ENCODE measurements at regions not wholly inside any gene's neighbourhood (a gene's known extent, or its start where the extent isn't known, plus 50 kb on each side); places are given as distances from the start of the nearest gene placed in this dataset.

- intact Hi-C loops (cut with micrococcal nuclease) = no loop called here
- Mint-ChIP-seq H3K27ac (no peak overlapping the region), H3K36me3 (no peaks in the 10 kb centered on the region), H3K9me3 (peaks cover 0 to 20% (median 5%) of the 10 kb centered on the region in 7 donors), H3K4me3 (no peak overlapping the region), H3K27me3 (ENCODE audit: low read depth in 3 of 3) (peaks cover 0 to 2% (median 2%) of the 10 kb centered on the region in 3 donors), H3K4me1 (peaks cover 8% of the 10 kb centered on the region)
- H3K9ac ChIP-seq (ENCODE audit: insufficient read depth, low read length, poor library complexity, severe bottlenecking) = no peak overlapping the region
- TF ChIP-seq, protein P1, sequence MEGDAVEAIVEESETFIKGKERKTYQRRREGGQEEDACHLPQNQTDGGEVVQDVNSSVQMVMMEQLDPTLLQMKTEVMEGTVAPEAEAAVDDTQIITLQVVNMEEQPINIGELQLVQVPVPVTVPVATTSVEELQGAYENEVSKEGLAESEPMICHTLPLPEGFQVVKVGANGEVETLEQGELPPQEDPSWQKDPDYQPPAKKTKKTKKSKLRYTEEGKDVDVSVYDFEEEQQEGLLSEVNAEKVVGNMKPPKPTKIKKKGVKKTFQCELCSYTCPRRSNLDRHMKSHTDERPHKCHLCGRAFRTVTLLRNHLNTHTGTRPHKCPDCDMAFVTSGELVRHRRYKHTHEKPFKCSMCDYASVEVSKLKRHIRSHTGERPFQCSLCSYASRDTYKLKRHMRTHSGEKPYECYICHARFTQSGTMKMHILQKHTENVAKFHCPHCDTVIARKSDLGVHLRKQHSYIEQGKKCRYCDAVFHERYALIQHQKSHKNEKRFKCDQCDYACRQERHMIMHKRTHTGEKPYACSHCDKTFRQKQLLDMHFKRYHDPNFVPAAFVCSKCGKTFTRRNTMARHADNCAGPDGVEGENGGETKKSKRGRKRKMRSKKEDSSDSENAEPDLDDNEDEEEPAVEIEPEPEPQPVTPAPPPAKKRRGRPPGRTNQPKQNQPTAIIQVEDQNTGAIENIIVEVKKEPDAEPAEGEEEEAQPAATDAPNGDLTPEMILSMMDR (IDR thresholded peaks at IDR 0.05) = no peak
- no peaks in the 10 kb centered on the region for H3K27me3 ChIP-seq (ENCODE audit: control insufficient read depth in 2 of 2, insufficient read depth in 2 of 2, low read length in 2 of 2)
- WGBS (ENCODE audit: insufficient coverage) = 92% methylated on average over 4 of the region's 4 CpGs
- no peaks in the 10 kb centered on the region for H4K20me1 ChIP-seq (ENCODE audit: insufficient read depth, low read length)
- DNase-seq = no peak
- H3K4me1 ChIP-seq (ENCODE audit: control insufficient read depth in 1 of 2, insufficient read depth in 2 of 2, low read length in 2 of 2) = peaks cover 0 to 3% of the 10 kb centered on the region in 2 donors
- H3K4me3 ChIP-seq (replicated peaks in 1 of 3; ENCODE audit: low read depth in 2 of 3, low read length in 3 of 3) = no peak overlapping the region
- peaks cover 5% of the 10 kb centered on the region in 2 donors for H3K9me3 ChIP-seq (replicated peaks in 1 of 2; ENCODE audit: control insufficient read depth in 1 of 2, insufficient read depth in 1 of 2, low read length in 2 of 2)
- H2AFZ ChIP-seq (ENCODE audit: insufficient read depth, low read depth, low read length, poor library complexity, severe bottlenecking) = no peak overlapping the region
- no peak overlapping the region for H3K4me2 ChIP-seq (replicated peaks; ENCODE audit: extremely low read depth, low read length, poor library complexity, severe bottlenecking)
- no peaks in the 10 kb centered on the region for H3K36me3 ChIP-seq (replicated peaks in 1 of 2; ENCODE audit: control insufficient read depth in 1 of 2, insufficient read depth in 2 of 2, low read length in 2 of 2)
- no peak overlapping the region for H3K27ac ChIP-seq (ENCODE audit: low read depth in 1 of 2, low read length in 2 of 2)
- no peaks in the 10 kb centered on the region for H3K79me2 ChIP-seq (ENCODE audit: insufficient read depth, low read length)
These were observed 768.5 kb downstream of the MED13L start for GRCh38 chr12:115508990-115509389.

- intact Hi-C loops (cut with micrococcal nuclease) = no loop called here
- no peaks in the 10 kb centered on the region for H3K79me2 ChIP-seq (ENCODE audit: insufficient read depth, low read length)
- H3K36me3 ChIP-seq (replicated peaks in 1 of 2; ENCODE audit: control insufficient read depth in 1 of 2, insufficient read depth in 2 of 2, low read length in 2 of 2) = no peaks in the 10 kb centered on the region
- WGBS (ENCODE audit: insufficient coverage) = 88% methylated on average over 5 of the region's 10 CpGs
- no peak overlapping the region for H3K4me3 ChIP-seq (replicated peaks in 1 of 3; ENCODE audit: low read depth in 2 of 3, low read length in 3 of 3)
- Mint-ChIP-seq H3K36me3 (no peaks in the 10 kb centered on the region), H3K4me1 (peaks cover 10% of the 10 kb centered on the region), H3K9me3 (peaks cover 0 to 17% (median 3%) of the 10 kb centered on the region in 7 donors), H3K4me3 (no peak overlapping the region), H3K27me3 (ENCODE audit: low read depth in 3 of 3) (peaks cover 0 to 2% (median 2%) of the 10 kb centered on the region in 3 donors), H3K27ac (no peak overlapping the region)
- no peaks in the 10 kb centered on the region for H3K27me3 ChIP-seq (ENCODE audit: control insufficient read depth in 2 of 2, insufficient read depth in 2 of 2, low read length in 2 of 2)
- no peak overlapping the region for H3K9ac ChIP-seq (ENCODE audit: insufficient read depth, low read length, poor library complexity, severe bottlenecking)
- TF ChIP-seq, protein P1 (IDR thresholded peaks at IDR 0.05) = no peak
- no peaks in the 10 kb centered on the region for H4K20me1 ChIP-seq (ENCODE audit: insufficient read depth, low read length)
- H3K9me3 ChIP-seq (replicated peaks in 1 of 2; ENCODE audit: control insufficient read depth in 1 of 2, insufficient read depth in 1 of 2, low read length in 2 of 2) = peaks cover 1 to 2% of the 10 kb centered on the region in 2 donors
- DNase-seq = no peak
- H3K4me1 ChIP-seq (ENCODE audit: control insufficient read depth in 1 of 2, insufficient read depth in 2 of 2, low read length in 2 of 2) = peaks cover 0 to 5% of the 10 kb centered on the region in 2 donors
- H3K4me2 ChIP-seq (replicated peaks; ENCODE audit: extremely low read depth, low read length, poor library complexity, severe bottlenecking) = no peak overlapping the region
- H2AFZ ChIP-seq (ENCODE audit: insufficient read depth, low read depth, low read length, poor library complexity, severe bottlenecking) = no peak overlapping the region
- H3K27ac ChIP-seq (ENCODE audit: low read depth in 1 of 2, low read length in 2 of 2) = no peak overlapping the region
These were observed 769.4 kb downstream of the MED13L start for GRCh38 chr12:115507951-115508722.
